ENCODE measurements at regions not wholly inside any gene's neighbourhood (a gene's known extent, or its start where the extent isn't known, plus 50 kb on each side); places are given as distances from the start of the nearest gene placed in this dataset.
"Not testable (repeated sequence)": the region's sequence is repeated elsewhere in the genome, so short reads cannot be mapped to it uniquely, and the experiment has no call there.

DNA sequence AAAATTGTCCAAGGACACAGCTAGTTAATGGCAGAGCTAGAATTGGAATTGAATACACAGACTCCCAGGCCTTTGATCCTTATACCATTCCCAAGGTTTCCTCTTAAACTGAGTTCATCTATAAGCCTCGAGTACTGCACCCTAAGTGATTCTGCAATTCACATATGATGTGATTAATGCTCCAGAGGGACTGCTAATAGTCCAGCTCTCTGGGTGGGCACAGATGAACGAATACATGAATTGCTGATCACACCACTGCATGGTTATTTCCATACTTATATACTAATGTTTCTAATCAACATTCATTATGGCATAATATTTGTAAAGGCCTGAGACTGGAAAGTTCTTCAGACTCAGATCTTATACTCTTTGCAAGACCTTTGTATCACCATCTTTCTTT, 101.8 kb downstream of the NUFIP1 start:
- DNase-seq, result no peak

DNA sequence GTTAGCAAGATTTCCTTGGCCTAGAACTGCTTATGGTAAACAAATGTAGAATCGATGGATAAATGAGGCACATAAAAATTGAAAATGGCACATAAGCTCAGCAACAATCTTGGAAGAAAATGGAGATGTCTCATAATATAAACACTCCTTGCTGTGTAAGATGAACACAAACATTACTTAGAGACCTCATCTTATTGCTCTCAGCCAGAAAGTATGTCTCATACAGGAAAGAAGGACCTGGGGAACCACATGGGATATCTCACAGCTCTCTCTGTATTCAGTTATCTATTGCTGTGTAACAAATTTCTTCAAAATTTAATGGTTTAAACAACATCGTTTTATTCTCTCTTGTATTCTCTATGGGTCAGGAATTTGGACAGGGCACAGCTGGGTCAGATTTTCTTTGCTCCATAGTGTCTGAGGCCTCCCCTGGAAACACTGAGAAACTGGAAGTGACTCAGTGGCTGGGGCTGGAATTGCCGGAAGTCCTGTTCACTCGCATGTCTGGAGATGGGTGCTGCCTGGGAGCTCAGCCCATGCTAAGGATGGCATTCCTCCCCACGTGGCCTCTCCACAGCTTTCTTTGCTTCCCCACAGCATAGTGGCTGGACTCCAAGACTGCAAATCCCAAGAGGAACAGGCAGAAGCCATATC, 105.1 kb downstream of the NUFIP1 start:
- no peak for DNase-seq

DNA sequence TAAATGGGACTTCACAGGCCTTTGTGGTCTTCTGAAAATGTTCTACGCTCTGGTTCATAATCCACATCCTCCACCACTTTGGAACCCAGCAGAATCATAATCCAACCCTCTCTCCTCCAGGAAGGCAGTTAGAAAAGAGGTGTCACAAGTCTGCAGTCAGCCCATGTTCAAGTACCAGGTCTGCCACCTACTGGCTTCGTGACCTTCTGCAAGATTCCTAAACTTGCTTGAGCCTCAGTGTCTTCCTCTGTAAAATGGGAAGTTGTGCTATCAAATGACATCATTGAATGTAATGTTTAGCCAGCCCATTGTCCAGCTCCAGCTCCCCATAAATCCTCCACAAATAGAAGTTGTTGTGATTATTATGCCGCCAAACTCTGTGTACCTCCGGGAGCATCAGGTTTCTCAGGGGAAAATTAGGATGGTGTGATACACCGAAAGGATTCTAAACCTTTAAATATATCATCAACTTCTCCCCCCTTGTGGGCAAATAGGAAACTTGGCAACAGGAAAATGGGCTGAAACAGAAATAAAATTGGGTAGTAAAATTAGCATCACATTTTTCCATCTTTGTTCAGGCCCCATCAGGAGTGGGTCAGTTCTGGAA, 109.7 kb downstream of the NUFIP1 start:
- DNase-seq, result peak; percentile 27

DNA sequence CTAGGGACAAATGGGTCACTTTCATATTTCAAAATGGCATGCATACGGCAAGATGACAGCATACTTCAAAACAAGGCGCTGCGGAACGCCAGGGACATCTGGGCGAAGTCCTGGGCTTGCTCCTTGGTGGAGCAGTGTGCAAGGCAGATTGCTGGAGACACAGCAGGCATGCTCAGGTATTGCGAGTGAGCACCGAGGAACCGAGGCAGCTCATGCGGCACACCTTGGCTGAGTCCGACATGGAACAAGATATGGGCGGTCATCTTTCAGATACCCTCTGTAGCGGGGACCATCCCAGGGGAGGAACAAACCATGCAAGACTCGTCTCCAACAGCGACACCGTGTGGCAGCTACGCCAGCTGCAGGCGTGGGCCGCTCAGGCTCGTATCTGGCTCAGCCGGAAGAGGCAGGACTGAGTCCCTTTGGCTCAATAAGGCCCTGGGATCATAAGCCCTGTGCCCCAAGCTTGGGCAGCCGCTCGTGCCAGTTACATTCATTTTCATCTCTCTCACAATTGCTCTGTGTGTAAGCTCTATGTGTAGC, 112.4 kb downstream of the NUFIP1 start:
- DNase-seq, result no peak

DNA sequence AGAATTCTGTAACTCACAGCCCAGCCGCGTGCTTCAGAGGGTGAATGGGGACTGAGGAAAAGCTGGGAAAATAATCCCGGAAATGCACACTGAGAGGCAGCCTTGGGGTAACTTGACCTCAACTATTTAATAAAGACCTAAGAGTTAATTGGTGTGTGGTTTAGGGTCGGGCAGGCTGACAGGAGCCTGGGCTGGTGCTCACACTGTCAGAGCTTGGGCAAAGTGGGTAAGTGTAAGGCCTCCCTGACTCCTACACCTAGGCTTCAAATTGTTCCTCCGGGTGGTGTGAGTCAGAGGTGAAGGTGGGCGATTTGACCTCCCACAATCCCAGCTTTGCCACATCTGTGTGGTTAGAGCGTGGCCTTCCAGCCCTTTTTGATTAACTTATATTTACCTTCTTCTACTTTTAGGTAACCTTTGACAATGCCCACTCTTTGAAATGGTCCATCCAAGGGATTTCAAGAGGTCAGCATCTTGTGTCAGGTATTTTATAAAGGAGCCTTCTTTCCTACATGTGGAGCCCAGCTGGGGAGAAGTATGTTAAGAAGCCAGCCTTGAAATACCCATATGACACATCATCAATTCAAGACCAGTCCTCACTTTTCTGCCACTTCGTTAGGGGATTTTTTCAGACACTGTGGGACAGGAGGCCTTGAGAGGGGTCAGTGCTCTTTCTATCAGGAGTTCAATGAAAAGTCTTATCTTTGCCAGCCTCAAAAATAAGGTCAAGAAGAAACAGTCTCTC, 114.2 kb downstream of the NUFIP1 start:
- DNase-seq, result no peak

DNA sequence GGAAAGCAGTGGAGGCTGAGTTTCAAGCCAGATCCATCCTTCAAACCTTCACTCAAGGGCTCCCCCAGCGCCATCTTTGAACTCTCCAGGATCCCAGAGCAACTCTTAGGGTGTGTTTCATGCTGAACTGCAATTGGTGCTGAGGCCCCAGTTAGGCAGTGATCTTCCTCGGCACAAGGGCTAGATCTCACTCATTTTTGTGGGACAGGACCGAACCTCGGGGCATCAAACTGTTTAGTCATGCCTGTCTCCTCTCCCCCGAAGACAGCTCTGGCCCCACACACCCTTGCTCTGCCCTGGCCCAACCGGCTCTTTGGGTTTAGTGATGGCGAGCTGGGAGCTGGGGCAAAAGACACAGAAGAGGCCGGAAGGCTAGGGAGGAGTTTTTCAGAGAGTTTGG, 115.1 kb downstream of the NUFIP1 start:
- DNase-seq, result no peak

DNA sequence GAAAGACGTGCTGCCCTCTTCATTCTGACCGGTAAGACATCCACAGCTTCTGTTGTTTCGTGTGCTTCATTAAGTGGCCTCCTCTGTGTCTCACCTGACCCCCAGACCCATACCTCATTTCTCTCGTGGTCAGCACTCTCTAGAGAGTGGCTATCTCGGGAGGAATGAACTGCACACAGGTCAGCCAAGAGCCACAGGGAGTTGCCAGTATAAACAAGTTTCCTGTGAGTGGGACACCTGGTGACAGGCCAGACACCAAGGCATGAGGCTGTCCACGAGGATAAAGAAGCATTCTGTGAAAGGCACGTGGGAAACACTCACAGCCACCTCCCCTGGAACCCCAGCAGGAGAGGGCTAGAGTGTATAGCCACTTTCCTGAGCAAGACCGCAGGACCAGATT, 115.8 kb downstream of the NUFIP1 start:
- DNase-seq, result no peak

DNA sequence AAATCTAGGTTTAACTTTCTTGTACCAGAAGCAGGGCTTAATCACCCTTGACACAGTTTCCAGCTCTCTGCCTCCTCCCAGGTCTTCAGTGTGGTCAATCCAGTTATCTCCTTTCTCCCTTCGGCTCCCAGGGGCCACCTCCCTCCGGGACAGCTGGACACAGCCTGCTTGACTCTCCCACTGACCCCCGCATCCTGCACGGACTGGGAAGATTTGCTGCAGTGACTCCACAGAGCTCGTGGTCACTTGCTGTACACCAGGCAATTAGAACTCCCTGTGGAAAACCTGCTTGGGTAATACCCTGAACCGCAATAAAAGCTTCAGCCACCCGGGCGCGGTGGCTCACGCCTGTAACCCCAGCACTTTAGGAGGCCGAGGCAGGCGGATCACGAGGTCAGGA, 116.5 kb downstream of the NUFIP1 start:
- no peak for DNase-seq

DNA sequence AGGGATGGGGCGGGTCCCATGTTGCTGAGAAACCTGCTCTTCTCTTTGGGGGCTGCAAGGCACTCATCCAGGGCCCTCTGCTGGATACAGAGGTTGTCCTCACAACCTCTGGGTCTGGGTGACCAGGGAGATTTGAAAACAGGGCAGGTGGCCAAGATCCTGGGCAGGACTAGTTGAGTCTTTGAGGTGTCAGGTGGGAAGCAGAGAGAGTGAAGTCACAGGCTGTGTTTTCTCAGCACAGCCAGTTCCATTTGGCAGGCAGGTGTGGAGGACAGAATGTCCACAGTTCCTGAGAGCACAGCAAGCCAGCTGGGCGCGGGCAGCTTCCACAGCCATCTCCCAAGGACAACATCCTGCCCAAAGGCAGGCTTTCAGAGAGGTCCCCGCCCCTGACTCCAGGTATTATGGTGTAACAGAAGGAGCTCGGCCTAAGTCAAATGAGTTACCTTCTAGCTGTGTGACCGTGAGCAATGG, 118.8 kb downstream of the NUFIP1 start:
- DNase-seq, result no peak

DNA sequence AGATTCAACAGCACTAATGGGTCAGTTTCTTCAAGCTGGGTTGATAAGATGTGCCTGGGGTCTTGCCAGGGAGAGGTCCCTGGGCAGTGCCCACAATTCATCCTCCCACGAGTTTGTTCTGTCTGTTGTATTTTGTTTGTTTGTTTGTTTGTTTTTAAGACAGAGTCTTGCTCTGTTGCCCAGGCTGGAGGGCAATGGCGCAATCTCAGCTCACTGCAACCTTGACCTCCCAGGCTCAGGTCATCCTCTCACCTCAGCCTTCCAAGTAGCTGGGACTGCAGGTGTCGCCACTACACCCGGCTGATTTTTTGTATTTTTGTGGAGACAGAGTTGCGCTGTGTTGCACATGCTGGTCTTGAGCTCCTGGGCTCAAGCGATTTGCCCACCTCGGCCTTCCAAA, 120.1 kb downstream of the NUFIP1 start:
- DNase-seq, result no peak

DNA sequence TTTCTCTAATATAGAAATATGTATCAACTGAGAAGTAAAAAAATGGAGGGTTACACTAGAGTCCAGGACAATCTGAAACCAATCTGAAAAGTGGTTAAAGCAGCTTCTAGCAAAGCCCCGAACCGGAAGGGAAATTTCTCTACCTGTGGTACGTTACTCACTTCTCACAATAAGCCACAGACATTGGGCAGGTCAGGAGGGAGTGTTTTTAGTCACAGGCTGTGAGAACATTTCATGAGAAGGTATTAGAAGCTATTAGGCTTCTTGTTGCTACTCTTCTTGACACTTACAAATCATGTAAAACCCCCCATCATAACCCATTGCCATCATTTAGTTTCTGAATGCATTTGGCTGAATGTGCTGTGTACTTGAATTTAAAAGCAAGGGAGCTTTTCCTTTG, 120.9 kb downstream of the NUFIP1 start:
- DNase-seq, result no peak

DNA sequence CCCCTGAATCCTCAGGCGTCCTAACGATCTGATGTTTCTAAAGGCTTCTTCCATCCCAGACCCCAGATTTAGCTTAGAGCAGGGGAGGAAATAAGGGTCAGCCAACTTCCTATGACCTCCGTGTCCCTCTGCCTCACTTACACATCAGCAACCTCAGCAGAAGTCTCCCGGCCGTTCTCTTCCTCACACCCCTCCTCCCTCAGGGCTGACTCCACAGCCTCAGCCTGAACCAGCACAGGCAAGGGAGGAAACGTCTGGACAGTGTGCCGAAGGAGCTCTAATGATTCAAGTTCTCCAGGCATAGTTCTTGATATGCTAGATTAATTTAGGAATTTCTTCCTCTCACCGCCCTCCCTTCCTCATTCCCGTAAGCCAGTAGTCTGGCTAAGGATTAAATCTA, 121.4 kb downstream of the NUFIP1 start:
- no peak for DNase-seq

DNA sequence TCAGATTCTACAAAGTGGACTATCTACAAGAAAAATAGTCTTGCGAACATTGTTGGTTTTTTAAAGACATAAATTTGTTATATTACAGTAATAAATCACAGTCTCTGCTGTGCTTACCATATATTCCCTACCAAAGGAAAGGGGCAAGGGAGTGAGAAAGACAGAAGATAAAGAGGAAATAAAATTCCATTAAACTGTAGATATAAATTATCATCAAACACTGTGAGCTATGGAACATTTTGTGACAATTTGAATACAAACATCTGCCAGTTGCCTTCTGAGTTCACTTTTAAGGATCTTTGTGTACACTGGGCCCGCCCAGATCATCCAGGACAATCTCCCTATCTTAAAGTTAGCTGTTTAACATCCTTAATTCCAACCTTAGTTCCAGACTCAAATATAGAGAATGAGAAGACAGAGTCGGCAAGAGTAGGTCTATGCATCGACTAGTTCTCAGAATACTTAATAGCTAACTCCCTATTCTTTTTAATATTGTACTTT, 122.8 kb downstream of the NUFIP1 start:
- DNase-seq, result no peak

DNA sequence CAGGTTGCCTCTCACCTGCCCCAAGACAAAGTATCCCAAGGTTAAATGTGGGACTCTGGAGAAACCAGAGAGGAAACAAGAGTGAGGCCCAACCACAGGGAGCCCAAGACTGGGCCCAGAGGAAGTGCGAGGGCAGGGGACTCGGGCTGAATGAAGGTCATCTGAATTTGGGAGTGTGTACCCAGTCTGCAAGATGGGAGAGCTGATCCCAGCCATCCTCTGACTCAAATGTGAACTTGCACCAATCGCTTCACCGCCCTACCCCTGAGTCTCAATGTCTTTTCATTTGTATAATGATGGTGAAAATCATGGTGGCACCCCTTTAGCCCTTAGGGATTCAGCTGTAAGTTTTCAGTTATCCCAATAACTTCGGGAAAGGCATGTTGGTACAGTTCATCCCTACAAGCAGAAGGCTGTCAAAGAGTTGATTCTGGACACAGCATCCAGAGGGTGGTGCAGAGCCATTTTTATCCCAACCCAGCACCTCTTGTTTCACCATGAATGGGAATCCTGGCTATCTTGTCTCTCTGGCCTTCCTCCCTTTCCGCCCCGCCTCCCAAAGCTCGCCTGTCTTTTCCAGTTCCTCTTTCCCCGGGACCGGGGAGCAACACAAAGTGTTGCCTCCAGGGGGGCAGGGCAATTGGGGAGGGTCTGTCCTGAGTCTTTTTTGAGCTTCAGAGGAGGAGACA, 123.4 kb downstream of the NUFIP1 start:
- no peak for DNase-seq

DNA sequence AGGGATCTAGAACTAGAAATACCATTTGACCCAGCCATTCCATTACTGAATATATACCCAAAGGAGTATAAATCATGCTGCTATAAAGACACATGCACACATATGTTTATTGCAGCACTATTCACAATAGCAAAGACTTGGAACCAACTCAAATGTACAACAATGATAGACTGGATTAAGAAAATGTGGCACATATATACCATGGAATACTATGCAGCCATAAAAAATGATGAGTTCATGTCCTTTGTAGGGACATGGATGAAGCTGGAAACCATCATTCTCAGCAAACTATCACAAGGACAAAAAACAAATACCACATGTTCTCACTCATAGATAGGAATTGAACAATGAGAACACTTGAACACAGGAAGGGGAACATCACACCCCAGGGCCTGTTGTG, 125.6 kb downstream of the NUFIP1 start:
- not testable (repeated sequence) for DNase-seq

DNA sequence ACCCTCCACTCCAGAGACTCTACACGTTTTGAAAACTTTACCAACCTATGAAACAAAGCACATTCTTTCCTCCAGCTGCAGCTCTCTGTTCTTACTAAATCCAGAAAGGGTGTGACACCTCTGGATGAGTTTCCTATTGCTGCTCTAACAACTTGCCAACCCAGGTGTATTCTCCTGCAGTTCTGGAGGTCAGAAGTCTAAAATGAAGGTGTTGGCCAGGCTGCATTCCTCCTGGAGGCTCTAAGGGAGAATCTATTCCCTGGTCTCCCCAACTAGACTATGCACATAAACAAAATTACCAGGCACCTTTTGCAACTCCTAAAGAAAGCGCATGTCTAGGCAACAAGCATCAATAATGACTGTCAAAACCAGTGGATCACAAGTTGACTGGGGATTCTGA, 128.8 kb downstream of the NUFIP1 start:
- no peak for DNase-seq

DNA sequence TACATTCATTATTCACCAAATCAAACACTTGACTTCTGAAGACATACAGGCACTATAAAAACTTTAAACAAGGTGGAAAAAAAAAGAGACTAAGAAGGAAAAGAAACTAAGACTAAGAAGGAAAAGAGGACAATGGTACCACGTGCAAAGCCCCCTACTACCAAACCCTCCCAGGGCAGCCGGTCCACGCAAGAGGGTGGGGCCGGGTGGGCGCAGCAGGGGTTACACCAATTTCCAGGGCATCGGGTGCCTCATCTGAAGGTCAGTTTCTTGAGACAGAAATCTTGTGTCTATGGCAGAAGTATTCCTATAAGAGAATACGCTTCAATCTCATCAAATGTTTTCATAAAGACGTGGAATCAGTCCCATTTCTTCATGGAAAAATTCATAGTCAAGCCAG, 131.5 kb downstream of the NUFIP1 start:
- no peak for DNase-seq

DNA sequence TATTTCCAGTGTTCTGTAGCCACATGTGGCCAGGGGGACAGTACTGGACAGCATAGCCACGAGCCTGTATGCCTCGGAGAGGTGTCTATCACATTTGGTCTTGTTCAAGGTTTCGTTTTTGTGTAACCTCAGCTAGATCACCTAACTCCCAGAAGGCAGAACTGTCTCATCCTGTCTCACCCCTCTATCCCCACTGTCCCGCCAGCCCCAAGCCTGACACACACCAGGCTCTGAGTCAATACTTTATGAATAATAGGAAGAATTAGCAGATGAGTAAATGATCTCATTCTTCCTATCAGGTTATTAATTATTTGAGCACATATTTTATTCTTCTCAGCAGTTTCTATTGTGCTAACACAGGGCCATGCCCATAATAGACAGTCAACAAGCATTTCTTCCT, 132.2 kb downstream of the NUFIP1 start:
- no peak for DNase-seq

DNA sequence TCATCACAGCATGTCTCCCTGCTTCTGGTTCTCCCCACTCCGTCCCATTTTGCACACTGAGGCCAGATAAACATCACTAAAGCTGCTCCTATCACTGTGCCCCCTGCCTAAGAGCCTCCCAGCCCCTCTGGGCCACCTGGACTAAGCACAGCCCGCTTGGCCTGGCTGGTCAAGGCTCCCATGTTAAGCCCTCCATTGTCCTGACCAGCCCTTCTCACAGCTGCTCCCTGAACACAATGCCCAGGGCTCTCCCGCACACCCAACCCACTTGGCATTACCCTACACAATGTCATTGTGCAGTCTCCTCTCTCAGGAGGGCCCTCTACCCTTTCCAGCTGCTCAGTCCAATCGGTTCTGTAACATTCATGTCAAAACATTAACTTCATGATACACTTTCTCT, 133.4 kb downstream of the NUFIP1 start:
- no peak for DNase-seq

DNA sequence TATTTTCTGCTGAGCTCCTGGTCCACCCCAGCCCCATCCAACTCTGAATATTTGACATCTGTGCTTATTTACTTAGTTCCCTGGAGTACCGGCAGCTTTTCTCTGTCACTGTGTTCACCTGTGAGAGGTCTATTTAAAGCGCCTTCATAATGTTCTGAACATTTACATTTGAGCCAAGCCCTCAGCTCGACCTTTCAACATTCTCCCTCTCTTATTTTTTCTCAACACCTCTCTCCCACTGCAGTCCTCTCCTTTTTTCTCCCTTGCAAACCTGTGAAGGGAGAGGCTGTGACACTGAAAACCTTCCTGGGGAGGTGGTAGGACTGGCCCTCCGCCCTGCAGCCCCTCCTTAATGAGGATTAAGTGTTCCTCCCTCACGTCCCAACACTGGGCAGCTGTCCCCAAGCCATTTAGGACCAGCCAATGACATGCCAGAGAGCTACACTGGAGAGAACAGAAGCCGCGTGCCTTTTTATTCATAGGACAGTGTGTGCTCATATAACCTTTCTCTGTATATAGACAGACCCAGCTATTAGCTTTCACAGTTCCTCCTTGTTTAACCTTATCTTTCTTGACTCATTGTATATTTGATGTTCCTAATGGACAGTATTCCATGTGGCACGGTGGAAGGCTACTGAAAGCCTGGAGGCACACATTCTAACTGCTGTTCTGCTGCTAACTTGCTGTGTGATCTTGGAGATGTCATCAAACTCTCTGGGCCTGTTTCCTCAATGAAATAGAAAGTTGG, 134.8 kb downstream of the NUFIP1 start:
- DNase-seq, result no peak

DNA sequence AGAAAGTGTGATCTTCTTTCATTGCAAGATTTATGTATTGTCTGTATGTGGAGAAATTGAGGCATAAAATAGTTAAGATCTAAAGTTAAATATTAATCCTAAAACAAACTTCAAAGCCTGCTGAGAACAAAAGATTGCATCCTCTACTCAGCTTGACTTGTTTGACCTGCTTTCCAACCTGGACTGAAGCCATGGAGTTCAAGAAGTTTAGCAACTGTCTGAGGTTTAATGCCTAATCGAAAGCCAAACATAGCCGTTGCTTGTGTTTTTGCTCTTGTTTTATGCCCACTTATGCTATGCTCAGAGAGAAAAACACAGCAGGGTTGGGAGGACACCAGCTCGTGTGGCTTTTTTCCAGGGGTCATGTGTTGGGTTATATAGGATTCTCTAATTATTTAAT, 135.6 kb downstream of the NUFIP1 start:
- DNase-seq, result no peak

DNA sequence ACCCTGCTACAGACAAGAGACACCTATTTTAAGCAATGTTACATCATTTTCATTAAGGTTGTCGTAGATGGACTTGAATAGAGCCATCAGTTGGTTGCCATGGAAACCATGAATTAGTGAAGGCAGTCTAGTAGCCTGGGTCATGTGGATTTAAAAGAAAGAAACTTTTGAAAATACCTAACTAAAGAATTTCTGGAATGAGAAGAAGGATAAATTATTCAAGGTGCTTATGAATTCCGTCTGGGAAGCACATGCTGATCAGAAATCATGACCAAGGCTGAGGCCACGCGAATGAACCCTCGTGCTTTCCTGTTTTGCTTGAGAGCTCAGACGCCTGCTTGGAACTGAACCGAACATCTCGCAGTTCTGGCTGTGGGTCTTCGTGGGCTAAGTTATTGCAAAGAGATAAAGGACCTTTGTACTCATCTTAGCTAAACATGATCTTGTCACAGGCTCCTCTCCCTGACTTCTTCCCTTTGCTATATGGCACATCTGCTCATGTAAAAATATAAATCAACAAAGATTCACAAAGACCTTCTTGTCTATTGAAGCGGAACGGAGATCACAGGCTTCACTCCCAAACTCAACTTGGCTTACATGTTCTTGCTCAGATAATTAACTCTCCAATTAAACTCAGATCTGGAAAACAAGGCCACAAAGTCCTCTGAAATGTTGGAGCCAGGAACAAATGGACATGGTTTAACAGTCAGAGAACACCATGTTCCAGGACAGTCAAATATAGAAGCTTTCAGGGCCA, 140.2 kb downstream of the NUFIP1 start:
- no peak for DNase-seq

Measured in MV-4-11 (cell line).